ENCODE measurements at regions not wholly inside any gene's neighbourhood (a gene's known extent, or its start where the extent isn't known, plus 50 kb on each side); places are given as distances from the start of the nearest gene placed in this dataset.

DNA sequence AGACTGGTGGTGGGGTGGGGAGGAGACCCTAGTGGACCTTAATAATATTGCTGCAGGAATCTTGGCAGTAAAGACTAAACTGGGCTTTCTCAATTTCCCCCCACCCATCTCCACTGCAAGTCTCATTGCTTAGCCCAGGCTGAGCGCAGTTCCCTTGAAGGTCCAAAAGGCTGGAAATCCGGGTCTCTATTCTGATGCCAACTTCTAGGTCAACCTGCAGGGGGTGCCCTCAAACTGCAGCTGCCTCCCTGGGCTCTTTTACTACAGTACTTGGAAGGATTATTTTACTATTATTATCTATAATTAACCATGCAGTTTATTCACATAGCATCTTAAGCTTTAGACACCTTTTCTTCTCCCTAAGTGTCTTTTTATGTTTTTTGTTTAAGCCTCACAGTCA, 85.4 kb upstream of the WARS2 start:
- TF ChIP-seq POLR2AphosphoS5 (IDR thresholded peaks at IDR 0.05; ENCODE audit: low read depth) (no peak), CTCF (IDR thresholded peaks at IDR 0.05; ENCODE audit: insufficient read depth, low read length) (no peak), SPI1 (IDR thresholded peaks at IDR 0.05; ENCODE audit: borderline replicate concordance, low read depth) (no peak), GABPA (IDR thresholded peaks at IDR 0.05; ENCODE audit: low read depth) (no peak)

All from HL-60 (cell line).